ENCODE measurements at regions not wholly inside any gene's neighbourhood (a gene's known extent, or its start where the extent isn't known, plus 50 kb on each side); places are given as distances from the start of the nearest gene placed in this dataset.
A peak's percentile ranks its signal among the peaks of the same experiment; 100 is the strongest.
"Not testable (repeated sequence)": the region's sequence is repeated elsewhere in the genome, so short reads cannot be mapped to it uniquely, and the experiment has no call there.

GRCh38 chr13:81562598-81562997, 1221.7 kb upstream of the SPRY2 start:
- H3K27ac ChIP-seq: no peak overlapping the region
- TF ChIP-seq ZFX (IDR thresholded peaks at IDR 0.05): no peak
- TF ChIP-seq CTCF (conservative IDR thresholded peaks at IDR 0.05): no peak

- TF ChIP-seq ZFX (IDR thresholded peaks at IDR 0.05) (no peak), CTCF (conservative IDR thresholded peaks at IDR 0.05) (no peak)
Observed at GRCh38 chr13:81551036-81551435, 1210.1 kb upstream of the SPRY2 start.

GRCh38 chr13:81546294-81546693, 1205.4 kb upstream of the SPRY2 start:
- H3K27ac ChIP-seq: not testable (repeated sequence)

More at GRCh38 chr13:81551036-81551435, 1210.1 kb upstream of the SPRY2 start:
- no peak overlapping the region for H3K27ac ChIP-seq

GRCh38 chr13:81540777-81541176, 1199.9 kb upstream of the SPRY2 start:
- H3K27ac ChIP-seq: no peak overlapping the region
- TF ChIP-seq CTCF (conservative IDR thresholded peaks at IDR 0.05) (peak; percentile 54), ZFX (IDR thresholded peaks at IDR 0.05) (no peak)

- no peak for TF ChIP-seq CTCF (conservative IDR thresholded peaks at IDR 0.05)
- TF ChIP-seq ZFX (IDR thresholded peaks at IDR 0.05): no peak
- H3K27ac ChIP-seq: no peak overlapping the region
Observed at GRCh38 chr13:81539643-81540150, 1198.8 kb upstream of the SPRY2 start.

- no peak for TF ChIP-seq CTCF (conservative IDR thresholded peaks at IDR 0.05)
- no peak for TF ChIP-seq ZFX (IDR thresholded peaks at IDR 0.05)
- no peak overlapping the region for H3K27ac ChIP-seq
Observed at GRCh38 chr13:81498969-81499368, 1158.0 kb upstream of the SPRY2 start.

- TF ChIP-seq CTCF (conservative IDR thresholded peaks at IDR 0.05): no peak
- TF ChIP-seq ZFX (IDR thresholded peaks at IDR 0.05): no peak
- H3K27ac ChIP-seq: no peak overlapping the region
Observed at GRCh38 chr13:81493144-81493543, 1152.2 kb upstream of the SPRY2 start.

- H3K27ac ChIP-seq: no peak overlapping the region
- no peak for TF ChIP-seq ZFX (IDR thresholded peaks at IDR 0.05)
Observed at GRCh38 chr13:81492449-81492848, 1151.5 kb upstream of the SPRY2 start.
